Breast epithelium (tissue), 4 donors: ENCODE measurements at regions not wholly inside any gene's neighbourhood (a gene's known extent, or its start where the extent isn't known, plus 50 kb on each side); places are given as distances from the start of the nearest gene placed in this dataset.
A peak's percentile ranks its signal among the peaks of the same experiment; 100 is the strongest.
"Not testable (repeated sequence)": the region's sequence is repeated elsewhere in the genome, so short reads cannot be mapped to it uniquely, and the experiment has no call there.

ENCODE experiments used
- DNase-seq, 2 donors: peaks; one replicate each; pipeline ENCODE4 v3.0.0-alpha.2; 2019; ENCODE audit warnings: low spot score in 2 of 2
- H3K27ac ChIP-seq, 2 donors: fragments of 200-600 bp; sonication (generic) in 1 of 2; one replicate each; pipeline ENCODE4 v1.5.1; 2016 to 2019; ENCODE audit warnings: mild to moderate bottlenecking in 1 of 2
- H3K27me3 ChIP-seq, 2 donors: fragments of 200-600 bp; sonication (generic) in 1 of 2; one replicate each; pipeline versions ENCODE4 v1.5.1 to v1.6.0; 2017 to 2019; ENCODE audit warnings: control low read depth in 1 of 2, mild to moderate bottlenecking in 1 of 2
- H3K36me3 ChIP-seq: fragments of 200-600 bp; one replicate; pipeline ENCODE4 v1.5.1; 2019
- H3K4me1 ChIP-seq, 2 donors: fragments of 200-600 bp; sonication (generic); one replicate each; pipeline ENCODE4 v1.5.1; 2016 to 2019; ENCODE audit warnings: control low read depth in 1 of 2
- H3K4me3 ChIP-seq, 3 donors: fragments of 200-600 bp; sonication (generic); 1 replicate in 2 of 3; 2 replicates in 1 of 3; pipeline ENCODE4 v1.5.1; 2016 to 2019; ENCODE audit warnings: mild to moderate bottlenecking in 3 of 3, moderate library complexity in 2 of 3
- H3K9me3 ChIP-seq, 2 donors: fragments of 200-600 bp; sonication (generic) in 1 of 2; one replicate each; pipeline ENCODE4 v1.5.1; 2016 to 2019; ENCODE audit warnings: control low read depth in 1 of 2
- CTCF ChIP-seq, 3 donors: fragments of 450-650 bp; IDR thresholded peaks; one replicate each; pipeline ENCODE4 v1.5.1; 2016 to 2017; ENCODE audit warnings: antibody characterized with exemption in 3 of 3, mild to moderate bottlenecking in 3 of 3, moderate library complexity in 3 of 3
- POLR2A ChIP-seq: fragments of 450-650 bp; IDR thresholded peaks from one replicate; pipeline ENCODE4 v1.6.1; 2016; ENCODE audit warnings: antibody characterized with exemption, mild to moderate bottlenecking, moderate library complexity
- POLR2AphosphoS5 ChIP-seq, 3 donors: sonication (generic); formaldehyde crosslinking; IDR thresholded peaks; one replicate each; pipeline ENCODE4 v1.6.1; 2017; ENCODE audit warnings: antibody characterized with exemption in 3 of 3
- intact Hi-C: fragments of 100-400 bp; cut with DNase I; formaldehyde crosslinking; loops from one replicate; pipeline ENCODE4 v1.15.1; 2023; ENCODE audit warnings: low total_unique reads

DNA sequence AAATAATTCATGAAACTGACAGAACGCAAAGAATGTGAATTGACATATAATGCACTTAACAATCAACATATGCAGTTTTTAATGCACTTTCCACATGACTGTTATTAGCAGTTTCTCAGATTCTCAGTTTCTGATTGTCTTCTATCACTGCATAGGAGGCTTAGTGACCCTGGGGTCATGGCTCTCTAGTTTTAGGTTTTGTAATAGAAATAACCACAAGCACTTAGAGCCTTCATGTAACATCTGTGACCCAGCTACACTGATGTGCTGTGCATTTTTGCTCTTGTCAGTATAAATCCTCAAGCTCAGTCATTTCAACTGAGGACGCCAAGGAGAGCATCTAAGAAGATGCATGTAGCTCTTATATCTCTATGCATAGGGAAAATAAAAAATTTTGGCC is 163.1 kb upstream of the IZUMO3 start:
- no peaks in the 10 kb centered on the region for H3K27me3 ChIP-seq
- intact Hi-C loops, result no loop called here
- DNase-seq, result no peak
- H3K36me3 ChIP-seq, result no peaks in the 10 kb centered on the region
- TF ChIP-seq POLR2AphosphoS5 (IDR thresholded peaks at IDR 0.05) (no peak), CTCF (IDR thresholded peaks at IDR 0.05) (no peak), POLR2A (no peak)
- no peaks in the 10 kb centered on the region for H3K9me3 ChIP-seq
- H3K4me3 ChIP-seq, result no peak overlapping the region
- H3K4me1 ChIP-seq, result no peaks in the 10 kb centered on the region
- H3K27ac ChIP-seq, result no peak overlapping the region

- Histone ChIP-seq H3K4me3 (peak overlapping the region in 2 of 3 donors; percentile 37 to 53), H3K27ac (no peak overlapping the region), H3K4me1 (no peaks in the 10 kb centered on the region), H3K27me3 (no peaks in the 10 kb centered on the region), H3K36me3 (no peaks in the 10 kb centered on the region), H3K9me3 (peaks cover 3 to 5% of the 10 kb centered on the region in 2 donors)
- no peak for DNase-seq
- intact Hi-C loops, result no loop called here
- TF ChIP-seq POLR2A (no peak), POLR2AphosphoS5 (IDR thresholded peaks at IDR 0.05) (no peak), CTCF (IDR thresholded peaks at IDR 0.05) (no peak)
These were observed 153.3 kb upstream of the IZUMO3 start for GRCh38 chr9:24698881-24699518.

GRCh38 chr9:24672336-24672735 is 126.6 kb upstream of the IZUMO3 start:
- peaks cover 0 to 5% of the 10 kb centered on the region in 2 donors for H3K9me3 ChIP-seq
- no peaks in the 10 kb centered on the region for H3K36me3 ChIP-seq
- intact Hi-C loops, result no loop called here
- no peaks in the 10 kb centered on the region for H3K4me1 ChIP-seq
- H3K27ac ChIP-seq, result no peak overlapping the region
- H3K27me3 ChIP-seq, result no peaks in the 10 kb centered on the region
- no peak for DNase-seq
- TF ChIP-seq POLR2AphosphoS5 (IDR thresholded peaks at IDR 0.05) (no peak), CTCF (IDR thresholded peaks at IDR 0.05) (no peak), POLR2A (no peak)
- no peak overlapping the region for H3K4me3 ChIP-seq

- DNase-seq, result no peak
- intact Hi-C loops, result no loop called here
- no peak for TF ChIP-seq POLR2AphosphoS5 (IDR thresholded peaks at IDR 0.05)
- TF ChIP-seq CTCF (IDR thresholded peaks at IDR 0.05), result no peak
- no peak for TF ChIP-seq POLR2A
- H3K4me1 ChIP-seq, result no peaks in the 10 kb centered on the region
- H3K27me3 ChIP-seq, result no peaks in the 10 kb centered on the region
- H3K27ac ChIP-seq, result no peak overlapping the region
- H3K9me3 ChIP-seq, result peaks cover 0 to 11% of the 10 kb centered on the region in 2 donors
- no peaks in the 10 kb centered on the region for H3K36me3 ChIP-seq
- H3K4me3 ChIP-seq, result no peak overlapping the region
These were observed 111.7 kb upstream of the IZUMO3 start for GRCh38 chr9:24657387-24657786.

DNA sequence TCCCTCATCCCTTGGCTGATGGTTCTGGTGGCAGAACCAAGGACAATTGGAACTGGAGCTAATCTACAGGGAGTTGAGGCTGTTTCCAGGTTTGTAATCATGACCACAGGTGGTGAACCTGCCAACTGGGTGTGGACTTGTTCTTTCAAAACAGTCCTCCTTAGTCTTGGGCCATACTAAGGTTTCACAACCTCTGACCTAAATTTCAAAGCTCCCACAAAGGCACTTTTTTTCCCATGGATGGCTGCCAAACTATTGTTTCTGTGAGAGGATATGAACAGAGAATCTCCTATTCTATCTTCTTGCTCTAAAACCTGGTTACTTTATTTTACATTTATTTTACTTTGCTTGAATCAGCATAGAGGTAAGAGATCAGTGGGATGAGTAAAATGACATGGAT is 106.5 kb upstream of the IZUMO3 start:
- no peaks in the 10 kb centered on the region for H3K4me1 ChIP-seq
- DNase-seq, result peak in 1 of 2 donors; percentile 53
- H3K36me3 ChIP-seq, result no peaks in the 10 kb centered on the region
- intact Hi-C loops, result no loop called here
- no peaks in the 10 kb centered on the region for H3K27me3 ChIP-seq
- H3K27ac ChIP-seq, result no peak overlapping the region
- TF ChIP-seq POLR2AphosphoS5 (IDR thresholded peaks at IDR 0.05), result no peak
- TF ChIP-seq CTCF (IDR thresholded peaks at IDR 0.05), result no peak
- TF ChIP-seq POLR2A, result no peak
- H3K9me3 ChIP-seq, result peaks cover 18 to 30% of the 10 kb centered on the region in 2 donors
- H3K4me3 ChIP-seq, result no peak overlapping the region

GRCh38 chr9:24628809-24629208 is 83.1 kb upstream of the IZUMO3 start:
- not testable (repeated sequence) for H3K27ac ChIP-seq, H3K4me1 ChIP-seq, H3K27me3 ChIP-seq, H3K36me3 ChIP-seq, DNase-seq, H3K4me3 ChIP-seq, H3K9me3 ChIP-seq
- intact Hi-C loops, result loop anchor here (10.0 kb wide), 1 partner anchor 676 kb away; no protein-coding TSS in a partner anchor
